Astrocyte (in vitro differentiated cells and primary cell): ENCODE measurements at regions not wholly inside any gene's neighbourhood (a gene's known extent, or its start where the extent isn't known, plus 50 kb on each side); places are given as distances from the start of the nearest gene placed in this dataset.

Experiments used
- DNase-seq: peaks from one replicate; pipeline ENCODE4 v3.0.0-alpha.2; 2010; ENCODE audit warnings: low read depth
- FAIRE-seq: peaks from 2 replicates; lab custom pipeline; 2011; peaks lifted over from hg19 to GRCh38; lab: Jason Lieb, UNC
- H2AFZ ChIP-seq: 2 replicates; pipeline ENCODE4 v1.6.0; 2012; ENCODE audit warnings: low read depth, low read length, inconsistent platforms
- H3K27ac ChIP-seq: 2 replicates; pipeline ENCODE4 v1.5.1; 2011; ENCODE audit warnings: low read depth, low read length, inconsistent platforms
- H3K27me3 ChIP-seq: 2 replicates; pipeline ENCODE4 v1.6.0; 2011; ENCODE audit warnings: low read length, inconsistent platforms; ENCODE audit not compliant: insufficient read depth
- H3K36me3 ChIP-seq: 2 replicates; pipeline ENCODE4 v1.5.1; 2011; ENCODE audit warnings: low read length, inconsistent platforms; ENCODE audit not compliant: insufficient read depth
- H3K4me1 ChIP-seq: 2 replicates; pipeline ENCODE4 v1.5.1; 2011; ENCODE audit warnings: low read length, inconsistent platforms; ENCODE audit not compliant: insufficient read depth
- H3K4me2 ChIP-seq: 2 replicates; pipeline ENCODE4 v1.6.0; 2012; ENCODE audit warnings: low read length, inconsistent platforms
- H3K4me3 ChIP-seq: 2 replicates; pipeline ENCODE4 v1.5.1; 2011; ENCODE audit warnings: low read depth, mild to moderate bottlenecking, low read length, inconsistent platforms; ENCODE audit not compliant: insufficient read depth
- H3K79me2 ChIP-seq: 2 replicates; pipeline ENCODE4 v1.6.0; 2012; ENCODE audit warnings: mild to moderate bottlenecking, low read length, inconsistent platforms; ENCODE audit not compliant: insufficient read depth
- H3K9ac ChIP-seq: 2 replicates; pipeline ENCODE4 v1.6.0; 2012; ENCODE audit warnings: mild to moderate bottlenecking, low read length, inconsistent platforms
- H3K9me3 ChIP-seq: 2 replicates; pipeline ENCODE4 v1.5.1; 2012; ENCODE audit warnings: low read depth, mild to moderate bottlenecking, low read length, inconsistent platforms; ENCODE audit not compliant: insufficient read depth
- H4K20me1 ChIP-seq: 2 replicates; pipeline ENCODE4 v1.6.0; 2012; ENCODE audit warnings: low read length, inconsistent platforms; ENCODE audit not compliant: insufficient read depth
- H3K27ac Mint-ChIP-seq: one replicate; pipeline ENCODE4 v1.8.0; 2021; ENCODE audit warnings: mild to moderate bottlenecking, mixed read lengths; ENCODE audit not compliant: unreplicated experiment
- H3K27me3 Mint-ChIP-seq: one replicate; pipeline ENCODE4 v1.8.0; 2021; ENCODE audit warnings: low read depth, mixed read lengths; ENCODE audit not compliant: unreplicated experiment
- H3K36me3 Mint-ChIP-seq: one replicate; pipeline ENCODE4 v1.8.0; 2021; ENCODE audit warnings: low read depth, mixed read lengths; ENCODE audit not compliant: unreplicated experiment
- H3K4me1 Mint-ChIP-seq: one replicate; pipeline ENCODE4 v1.8.0; 2021; ENCODE audit warnings: low read depth, mixed read lengths; ENCODE audit not compliant: unreplicated experiment
- H3K4me3 Mint-ChIP-seq: one replicate; pipeline ENCODE4 v1.8.0; 2021; ENCODE audit warnings: mild to moderate bottlenecking, moderate library complexity, mixed read lengths; ENCODE audit not compliant: unreplicated experiment
- H3K9me3 Mint-ChIP-seq: one replicate; pipeline ENCODE4 v1.8.0; 2021; ENCODE audit warnings: mild to moderate bottlenecking, mixed read lengths; ENCODE audit not compliant: unreplicated experiment
- CTCF ChIP-seq: IDR thresholded peaks from 2 replicates; pipeline ENCODE4 v1.5.1; 2011; ENCODE audit warnings: low read depth, mild to moderate bottlenecking, inconsistent platforms, low read length, moderate library complexity; ENCODE audit not compliant: insufficient read depth
- EZH2 ChIP-seq: IDR thresholded peaks from 2 replicates; pipeline ENCODE4 v1.6.1; 2012; ENCODE audit warnings: mild to moderate bottlenecking, low read length, inconsistent platforms; ENCODE audit not compliant: insufficient read depth

GRCh38 chr20:52826722-52827121 lies 145.4 kb upstream of the TSHZ2 start:
- Histone ChIP-seq H3K9me3 (no peaks in the 10 kb centered on the region), H3K4me3 (no peak overlapping the region), H4K20me1 (no peaks in the 10 kb centered on the region), H3K27ac (no peak overlapping the region), H3K9ac (no peak overlapping the region), H3K4me2 (no peak overlapping the region), H3K27me3 (no peaks in the 10 kb centered on the region), H2AFZ (no peak overlapping the region), H3K36me3 (no peaks in the 10 kb centered on the region), H3K4me1 (no peaks in the 10 kb centered on the region), H3K79me2 (no peaks in the 10 kb centered on the region)
- Mint-ChIP-seq H3K27me3 (peaks cover 5% of the 10 kb centered on the region), H3K27ac (no peak overlapping the region), H3K4me1 (no peaks in the 10 kb centered on the region), H3K36me3 (no peaks in the 10 kb centered on the region), H3K9me3 (no peaks in the 10 kb centered on the region), H3K4me3 (no peak overlapping the region)
- DNase-seq, result no peak
- FAIRE-seq, result no peak
- TF ChIP-seq EZH2 (no peak), CTCF (no peak)

- DNase-seq, result no peak
- H3K9ac ChIP-seq, result no peak overlapping the region
- H2AFZ ChIP-seq, result no peak overlapping the region
- H3K27me3 Mint-ChIP-seq, result peaks cover 5% of the 10 kb centered on the region
- TF ChIP-seq CTCF (no peak), EZH2 (no peak)
- H3K4me3 ChIP-seq, result no peak overlapping the region
- H3K36me3 Mint-ChIP-seq, result no peaks in the 10 kb centered on the region
- H3K4me1 ChIP-seq, result no peaks in the 10 kb centered on the region
- H3K9me3 ChIP-seq, result no peaks in the 10 kb centered on the region
- no peak overlapping the region for H3K27ac ChIP-seq
- no peaks in the 10 kb centered on the region for H3K4me1 Mint-ChIP-seq
- no peak overlapping the region for H3K4me3 Mint-ChIP-seq
- H3K36me3 ChIP-seq, result no peaks in the 10 kb centered on the region
- no peak overlapping the region for H3K4me2 ChIP-seq
- H3K27me3 ChIP-seq, result no peaks in the 10 kb centered on the region
- no peak for FAIRE-seq
- no peak overlapping the region for H3K27ac Mint-ChIP-seq
- no peaks in the 10 kb centered on the region for H3K79me2 ChIP-seq
- no peaks in the 10 kb centered on the region for H4K20me1 ChIP-seq
- no peaks in the 10 kb centered on the region for H3K9me3 Mint-ChIP-seq
Observed at GRCh38 chr20:52826321-52826720, 145.8 kb upstream of the TSHZ2 start.

GRCh38 chr20:52824494-52825216 lies 147.5 kb upstream of the TSHZ2 start:
- H3K27ac ChIP-seq, result no peak overlapping the region
- Mint-ChIP-seq H3K27me3 (peaks cover 5% of the 10 kb centered on the region), H3K4me1 (no peaks in the 10 kb centered on the region), H3K9me3 (no peaks in the 10 kb centered on the region), H3K4me3 (no peak overlapping the region), H3K27ac (no peak overlapping the region), H3K36me3 (no peaks in the 10 kb centered on the region)
- no peak overlapping the region for H3K4me3 ChIP-seq
- no peaks in the 10 kb centered on the region for H3K79me2 ChIP-seq
- FAIRE-seq (no peak), DNase-seq (no peak)
- TF ChIP-seq EZH2 (no peak), CTCF (no peak)
- H3K4me2 ChIP-seq, result no peak overlapping the region
- H3K9ac ChIP-seq, result no peak overlapping the region
- no peaks in the 10 kb centered on the region for H3K9me3 ChIP-seq
- H2AFZ ChIP-seq, result no peak overlapping the region
- no peaks in the 10 kb centered on the region for H3K27me3 ChIP-seq
- H3K36me3 ChIP-seq, result no peaks in the 10 kb centered on the region
- no peaks in the 10 kb centered on the region for H4K20me1 ChIP-seq
- H3K4me1 ChIP-seq, result no peaks in the 10 kb centered on the region
